ENCODE measurements at regions not wholly inside any gene's neighbourhood (a gene's known extent, or its start where the extent isn't known, plus 50 kb on each side); places are given as distances from the start of the nearest gene placed in this dataset.

DNA sequence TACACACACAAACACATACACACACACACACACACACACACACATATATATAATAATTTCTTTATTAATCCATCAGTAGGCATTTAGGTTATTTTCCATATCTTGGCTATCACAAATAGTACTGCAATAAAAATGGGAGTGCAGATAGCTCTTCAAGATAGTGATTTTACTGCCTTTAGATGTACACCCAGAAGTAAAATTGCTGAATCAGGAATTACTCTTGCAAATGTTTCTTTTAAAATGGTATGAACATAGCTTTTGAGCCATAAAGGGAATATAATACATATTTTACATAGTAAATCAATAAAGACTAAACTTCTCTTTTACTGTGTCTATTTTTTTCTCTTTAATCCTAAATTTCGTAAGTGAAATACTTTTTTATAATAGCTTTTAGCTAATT is 1251.1 kb downstream of the ZPLD1 start:
- TF ChIP-seq, protein P1, sequence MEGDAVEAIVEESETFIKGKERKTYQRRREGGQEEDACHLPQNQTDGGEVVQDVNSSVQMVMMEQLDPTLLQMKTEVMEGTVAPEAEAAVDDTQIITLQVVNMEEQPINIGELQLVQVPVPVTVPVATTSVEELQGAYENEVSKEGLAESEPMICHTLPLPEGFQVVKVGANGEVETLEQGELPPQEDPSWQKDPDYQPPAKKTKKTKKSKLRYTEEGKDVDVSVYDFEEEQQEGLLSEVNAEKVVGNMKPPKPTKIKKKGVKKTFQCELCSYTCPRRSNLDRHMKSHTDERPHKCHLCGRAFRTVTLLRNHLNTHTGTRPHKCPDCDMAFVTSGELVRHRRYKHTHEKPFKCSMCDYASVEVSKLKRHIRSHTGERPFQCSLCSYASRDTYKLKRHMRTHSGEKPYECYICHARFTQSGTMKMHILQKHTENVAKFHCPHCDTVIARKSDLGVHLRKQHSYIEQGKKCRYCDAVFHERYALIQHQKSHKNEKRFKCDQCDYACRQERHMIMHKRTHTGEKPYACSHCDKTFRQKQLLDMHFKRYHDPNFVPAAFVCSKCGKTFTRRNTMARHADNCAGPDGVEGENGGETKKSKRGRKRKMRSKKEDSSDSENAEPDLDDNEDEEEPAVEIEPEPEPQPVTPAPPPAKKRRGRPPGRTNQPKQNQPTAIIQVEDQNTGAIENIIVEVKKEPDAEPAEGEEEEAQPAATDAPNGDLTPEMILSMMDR (IDR thresholded peaks at IDR 0.05; ENCODE audit: insufficient read depth, low read length): no peak
- TF ChIP-seq GABPA (IDR thresholded peaks at IDR 0.05; ENCODE audit: low read depth): no peak
- no peak for TF ChIP-seq SPI1 (IDR thresholded peaks at IDR 0.05; ENCODE audit: borderline replicate concordance, low read depth)
- TF ChIP-seq, protein P2, sequence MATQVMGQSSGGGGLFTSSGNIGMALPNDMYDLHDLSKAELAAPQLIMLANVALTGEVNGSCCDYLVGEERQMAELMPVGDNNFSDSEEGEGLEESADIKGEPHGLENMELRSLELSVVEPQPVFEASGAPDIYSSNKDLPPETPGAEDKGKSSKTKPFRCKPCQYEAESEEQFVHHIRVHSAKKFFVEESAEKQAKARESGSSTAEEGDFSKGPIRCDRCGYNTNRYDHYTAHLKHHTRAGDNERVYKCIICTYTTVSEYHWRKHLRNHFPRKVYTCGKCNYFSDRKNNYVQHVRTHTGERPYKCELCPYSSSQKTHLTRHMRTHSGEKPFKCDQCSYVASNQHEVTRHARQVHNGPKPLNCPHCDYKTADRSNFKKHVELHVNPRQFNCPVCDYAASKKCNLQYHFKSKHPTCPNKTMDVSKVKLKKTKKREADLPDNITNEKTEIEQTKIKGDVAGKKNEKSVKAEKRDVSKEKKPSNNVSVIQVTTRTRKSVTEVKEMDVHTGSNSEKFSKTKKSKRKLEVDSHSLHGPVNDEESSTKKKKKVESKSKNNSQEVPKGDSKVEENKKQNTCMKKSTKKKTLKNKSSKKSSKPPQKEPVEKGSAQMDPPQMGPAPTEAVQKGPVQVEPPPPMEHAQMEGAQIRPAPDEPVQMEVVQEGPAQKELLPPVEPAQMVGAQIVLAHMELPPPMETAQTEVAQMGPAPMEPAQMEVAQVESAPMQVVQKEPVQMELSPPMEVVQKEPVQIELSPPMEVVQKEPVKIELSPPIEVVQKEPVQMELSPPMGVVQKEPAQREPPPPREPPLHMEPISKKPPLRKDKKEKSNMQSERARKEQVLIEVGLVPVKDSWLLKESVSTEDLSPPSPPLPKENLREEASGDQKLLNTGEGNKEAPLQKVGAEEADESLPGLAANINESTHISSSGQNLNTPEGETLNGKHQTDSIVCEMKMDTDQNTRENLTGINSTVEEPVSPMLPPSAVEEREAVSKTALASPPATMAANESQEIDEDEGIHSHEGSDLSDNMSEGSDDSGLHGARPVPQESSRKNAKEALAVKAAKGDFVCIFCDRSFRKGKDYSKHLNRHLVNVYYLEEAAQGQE (IDR thresholded peaks at IDR 0.05; ENCODE audit: insufficient replicate concordance, low read depth): no peak
- no peak for TF ChIP-seq POLR2AphosphoS5 (IDR thresholded peaks at IDR 0.05; ENCODE audit: low read depth)
- no peak for DNase-seq (ENCODE audit: low read depth in 1 of 2, low spot score in 1 of 2)
- no peaks in the 10 kb centered on the region for H3K27me3 ChIP-seq (ENCODE audit: insufficient read depth, poor library complexity, severe bottlenecking)
- H3K27ac ChIP-seq (replicated peaks): no peak overlapping the region
- H3K4me3 ChIP-seq (replicated peaks; ENCODE audit: insufficient read depth, low read length): no peak overlapping the region

DNA sequence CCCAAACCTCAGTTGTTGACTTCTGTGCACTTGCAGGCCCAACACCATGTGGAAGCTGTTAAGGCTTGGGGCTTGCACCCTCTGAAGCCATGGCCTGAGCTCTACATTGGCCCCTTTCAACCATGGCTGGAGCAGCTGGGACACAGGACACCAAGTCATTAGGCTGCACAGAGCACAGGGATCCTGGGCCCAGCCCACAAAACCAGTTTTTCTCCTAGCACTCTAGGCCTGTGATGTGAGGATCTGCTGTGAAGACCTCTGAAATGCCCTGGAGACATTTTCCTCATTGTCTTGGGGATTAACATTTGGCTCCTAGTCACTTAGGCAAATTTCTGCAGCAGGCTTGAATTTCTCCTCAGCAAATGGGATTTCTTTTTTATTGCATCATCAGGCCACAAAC is 1255.7 kb downstream of the ZPLD1 start:
- TF ChIP-seq, protein P1 (IDR thresholded peaks at IDR 0.05; ENCODE audit: insufficient read depth, low read length): no peak
- TF ChIP-seq POLR2AphosphoS5 (IDR thresholded peaks at IDR 0.05; ENCODE audit: low read depth) (no peak), SPI1 (IDR thresholded peaks at IDR 0.05; ENCODE audit: borderline replicate concordance, low read depth) (no peak), GABPA (IDR thresholded peaks at IDR 0.05; ENCODE audit: low read depth) (no peak)
- TF ChIP-seq, protein P2 (IDR thresholded peaks at IDR 0.05; ENCODE audit: insufficient replicate concordance, low read depth): no peak
- Histone ChIP-seq H3K4me3 (replicated peaks; ENCODE audit: insufficient read depth, low read length) (no peak overlapping the region), H3K27me3 (ENCODE audit: insufficient read depth, poor library complexity, severe bottlenecking) (no peaks in the 10 kb centered on the region), H3K27ac (replicated peaks) (no peak overlapping the region)
- DNase-seq (ENCODE audit: low read depth in 1 of 2, low spot score in 1 of 2): no peak

DNA sequence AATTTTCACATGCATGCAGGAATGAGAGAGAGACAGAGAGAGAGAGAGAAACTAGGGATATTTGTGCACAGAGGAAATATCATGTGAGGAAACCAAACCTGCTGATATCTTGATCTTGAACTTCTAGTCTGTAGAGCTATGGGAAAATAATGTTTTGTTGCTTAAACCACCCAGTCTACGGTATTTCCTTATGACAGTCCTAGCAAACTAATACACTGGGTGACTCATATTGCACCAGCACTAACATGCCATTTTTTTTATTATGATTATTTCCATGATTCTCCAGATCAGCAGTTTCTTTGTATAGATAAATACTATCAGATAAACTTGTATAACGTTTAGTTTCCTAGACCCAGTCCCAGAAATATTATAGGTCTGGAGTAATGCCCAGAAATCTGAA is 1259.0 kb downstream of the ZPLD1 start:
- H3K27me3 ChIP-seq (ENCODE audit: insufficient read depth, poor library complexity, severe bottlenecking): no peaks in the 10 kb centered on the region
- no peak overlapping the region for H3K4me3 ChIP-seq (replicated peaks; ENCODE audit: insufficient read depth, low read length)
- no peak for DNase-seq (ENCODE audit: low read depth in 1 of 2, low spot score in 1 of 2)
- TF ChIP-seq, protein P2 (IDR thresholded peaks at IDR 0.05; ENCODE audit: insufficient replicate concordance, low read depth): no peak
- TF ChIP-seq POLR2AphosphoS5 (IDR thresholded peaks at IDR 0.05; ENCODE audit: low read depth) (no peak), SPI1 (IDR thresholded peaks at IDR 0.05; ENCODE audit: borderline replicate concordance, low read depth) (no peak), GABPA (IDR thresholded peaks at IDR 0.05; ENCODE audit: low read depth) (no peak)
- TF ChIP-seq, protein P1 (IDR thresholded peaks at IDR 0.05; ENCODE audit: insufficient read depth, low read length): no peak
- no peak overlapping the region for H3K27ac ChIP-seq (replicated peaks)

Data from HL-60 (cell line).